ENCODE measurements at regions not wholly inside any gene's neighbourhood (a gene's known extent, or its start where the extent isn't known, plus 50 kb on each side); places are given as distances from the start of the nearest gene placed in this dataset.

- no peak for TF ChIP-seq POLR2A (IDR thresholded peaks at IDR 0.05)
- no peak for TF ChIP-seq CTCF (IDR thresholded peaks at IDR 0.05)
- no peak for TF ChIP-seq POLR2AphosphoS5 (IDR thresholded peaks at IDR 0.05)
- no peak for TF ChIP-seq EP300 (IDR thresholded peaks at IDR 0.05)
Measured at GRCh38 chr1:166705376-166706289, 133.6 kb upstream of the POGK start.
